ENCODE measurements at regions not wholly inside any gene's neighbourhood (a gene's known extent, or its start where the extent isn't known, plus 50 kb on each side); places are given as distances from the start of the nearest gene placed in this dataset.

DNA sequence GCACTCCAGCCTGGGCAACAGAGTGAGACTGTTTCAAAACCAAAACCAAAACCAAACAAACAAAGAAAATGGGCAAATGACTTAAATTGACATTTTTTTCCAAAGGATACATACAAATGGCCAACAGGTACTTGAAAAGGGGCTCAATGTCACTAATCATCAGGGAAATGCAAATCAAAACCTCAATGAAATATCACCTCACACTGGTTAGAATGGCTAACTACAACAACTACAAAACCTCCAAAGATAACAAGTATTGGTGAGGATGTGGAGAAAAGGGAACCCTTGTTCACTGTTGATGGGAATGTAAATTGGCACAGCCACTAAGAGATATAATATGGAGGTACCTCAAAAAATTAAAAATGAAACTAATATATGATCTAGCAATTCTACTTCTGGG lies 213.2 kb upstream of the HS6ST1 start:
- Histone ChIP-seq H3K36me3 (ENCODE audit: control insufficient read depth, insufficient read depth, low read length) (no peaks in the 10 kb centered on the region), H3K4me1 (ENCODE audit: control insufficient read depth, insufficient read depth, low read length, poor library complexity, severe bottlenecking) (peaks cover 13% of the 10 kb centered on the region), H3K4me3 (ENCODE audit: extremely low read depth, insufficient read depth, low read length, poor library complexity, severe bottlenecking) (no peak overlapping the region), H3K9me3 (ENCODE audit: control insufficient read depth, low read length) (no peaks in the 10 kb centered on the region), H3K27ac (ENCODE audit: low read depth, low read length, severe bottlenecking) (no peak overlapping the region)

GRCh38 chr2:128533101-128533500 lies 214.4 kb upstream of the HS6ST1 start:
- Histone ChIP-seq H3K4me3 (ENCODE audit: extremely low read depth, insufficient read depth, low read length, poor library complexity, severe bottlenecking) (no peak overlapping the region), H3K9me3 (ENCODE audit: control insufficient read depth, low read length) (no peaks in the 10 kb centered on the region), H3K36me3 (ENCODE audit: control insufficient read depth, insufficient read depth, low read length) (no peaks in the 10 kb centered on the region), H3K27ac (ENCODE audit: low read depth, low read length, severe bottlenecking) (no peak overlapping the region), H3K4me1 (ENCODE audit: control insufficient read depth, insufficient read depth, low read length, poor library complexity, severe bottlenecking) (peaks cover 21% of the 10 kb centered on the region)
- 70% methylated on average over 1 of the region's 1 CpG; no CpG with 5 or more reads in 1 of the 2 experiments for WGBS, 2 experiments (ENCODE audit: insufficient coverage in 2 of 2)

GRCh38 chr2:128534688-128535392 lies 216.2 kb upstream of the HS6ST1 start:
- Histone ChIP-seq H3K9me3 (ENCODE audit: control insufficient read depth, low read length) (no peaks in the 10 kb centered on the region), H3K27ac (ENCODE audit: low read depth, low read length, severe bottlenecking) (no peak overlapping the region), H3K4me1 (ENCODE audit: control insufficient read depth, insufficient read depth, low read length, poor library complexity, severe bottlenecking) (peaks cover 21% of the 10 kb centered on the region), H3K4me3 (ENCODE audit: extremely low read depth, insufficient read depth, low read length, poor library complexity, severe bottlenecking) (no peak overlapping the region), H3K36me3 (ENCODE audit: control insufficient read depth, insufficient read depth, low read length) (no peaks in the 10 kb centered on the region)
- WGBS, 2 experiments (ENCODE audit: insufficient coverage in 2 of 2) = 92 to 95% methylated on average over 2 to 4 of the region's 4 CpGs

GRCh38 chr2:128535953-128536352 lies 217.3 kb upstream of the HS6ST1 start:
- no peaks in the 10 kb centered on the region for H3K36me3 ChIP-seq (ENCODE audit: control insufficient read depth, insufficient read depth, low read length)
- H3K4me3 ChIP-seq (ENCODE audit: extremely low read depth, insufficient read depth, low read length, poor library complexity, severe bottlenecking) = no peak overlapping the region
- peak overlapping the region; percentile 87 for H3K27ac ChIP-seq (ENCODE audit: low read depth, low read length, severe bottlenecking)
- H3K9me3 ChIP-seq (ENCODE audit: control insufficient read depth, low read length) = no peaks in the 10 kb centered on the region
- 61 to 65% methylated on average over 2 to 6 of the region's 8 CpGs for WGBS, 2 experiments (ENCODE audit: insufficient coverage in 2 of 2)
- H3K4me1 ChIP-seq (ENCODE audit: control insufficient read depth, insufficient read depth, low read length, poor library complexity, severe bottlenecking) = peaks cover 21% of the 10 kb centered on the region

- no peaks in the 10 kb centered on the region for H3K36me3 ChIP-seq (ENCODE audit: control insufficient read depth, insufficient read depth, low read length)
- 41 to 48% methylated on average over 12 to 14 of the region's 14 CpGs for WGBS, 2 experiments (ENCODE audit: insufficient coverage in 2 of 2)
- H3K4me3 ChIP-seq (ENCODE audit: extremely low read depth, insufficient read depth, low read length, poor library complexity, severe bottlenecking) = no peak overlapping the region
- peaks cover 21% of the 10 kb centered on the region for H3K4me1 ChIP-seq (ENCODE audit: control insufficient read depth, insufficient read depth, low read length, poor library complexity, severe bottlenecking)
- no peaks in the 10 kb centered on the region for H3K9me3 ChIP-seq (ENCODE audit: control insufficient read depth, low read length)
- H3K27ac ChIP-seq (ENCODE audit: low read depth, low read length, severe bottlenecking) = peak overlapping the region; percentile 86
Observed at GRCh38 chr2:128536925-128537620, 218.4 kb upstream of the HS6ST1 start.

DNA sequence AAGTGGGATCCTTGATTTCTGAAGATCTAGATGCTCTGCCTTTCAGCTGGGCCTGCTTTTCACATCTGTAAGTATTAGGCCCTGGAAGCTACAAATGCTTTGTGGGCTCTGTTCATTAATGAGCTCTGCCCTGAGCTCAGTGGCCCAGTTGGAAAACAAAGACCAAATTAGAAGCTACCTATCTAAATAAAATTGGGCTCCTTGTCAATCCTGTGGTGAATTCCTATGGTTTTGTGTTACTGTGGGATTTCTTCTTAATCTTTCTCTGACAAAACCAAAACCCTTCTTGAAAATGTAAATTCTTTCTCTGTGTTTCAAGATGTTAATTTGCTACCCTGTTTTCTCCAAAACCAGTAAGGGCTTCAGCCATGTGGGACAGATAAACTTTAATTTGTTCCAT lies 219.0 kb upstream of the HS6ST1 start:
- Histone ChIP-seq H3K4me3 (ENCODE audit: extremely low read depth, insufficient read depth, low read length, poor library complexity, severe bottlenecking) (no peak overlapping the region), H3K36me3 (ENCODE audit: control insufficient read depth, insufficient read depth, low read length) (no peaks in the 10 kb centered on the region), H3K27ac (ENCODE audit: low read depth, low read length, severe bottlenecking) (peak overlapping the region; percentile 86), H3K9me3 (ENCODE audit: control insufficient read depth, low read length) (no peaks in the 10 kb centered on the region), H3K4me1 (ENCODE audit: control insufficient read depth, insufficient read depth, low read length, poor library complexity, severe bottlenecking) (peaks cover 21% of the 10 kb centered on the region)

DNA sequence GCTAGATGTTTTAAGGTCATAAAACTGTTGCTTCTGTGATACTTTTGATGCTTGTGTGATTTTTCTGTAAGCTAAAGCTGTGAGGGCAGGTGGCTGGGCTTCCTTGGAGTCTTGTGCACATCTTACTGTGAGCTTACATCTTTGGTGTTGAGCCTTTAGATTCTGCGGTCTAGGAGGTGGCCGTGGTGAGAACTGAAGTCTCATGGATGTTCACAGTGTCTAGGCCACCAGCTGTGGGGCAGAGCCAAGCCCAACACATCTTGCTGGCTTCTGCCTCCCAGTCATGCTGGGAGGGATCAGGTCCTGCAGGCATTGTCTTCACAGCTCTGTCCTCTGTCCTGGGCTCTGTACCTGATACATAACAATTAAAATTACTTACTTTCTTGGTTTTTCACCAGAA lies 219.7 kb upstream of the HS6ST1 start:
- Histone ChIP-seq H3K9me3 (ENCODE audit: control insufficient read depth, low read length) (no peaks in the 10 kb centered on the region), H3K4me1 (ENCODE audit: control insufficient read depth, insufficient read depth, low read length, poor library complexity, severe bottlenecking) (peaks cover 21% of the 10 kb centered on the region), H3K27ac (ENCODE audit: low read depth, low read length, severe bottlenecking) (no peak overlapping the region), H3K36me3 (ENCODE audit: control insufficient read depth, insufficient read depth, low read length) (no peaks in the 10 kb centered on the region), H3K4me3 (ENCODE audit: extremely low read depth, insufficient read depth, low read length, poor library complexity, severe bottlenecking) (no peak overlapping the region)
- WGBS, 2 experiments (ENCODE audit: insufficient coverage in 2 of 2) = 100% methylated on average over 2 of the region's 2 CpGs

DNA sequence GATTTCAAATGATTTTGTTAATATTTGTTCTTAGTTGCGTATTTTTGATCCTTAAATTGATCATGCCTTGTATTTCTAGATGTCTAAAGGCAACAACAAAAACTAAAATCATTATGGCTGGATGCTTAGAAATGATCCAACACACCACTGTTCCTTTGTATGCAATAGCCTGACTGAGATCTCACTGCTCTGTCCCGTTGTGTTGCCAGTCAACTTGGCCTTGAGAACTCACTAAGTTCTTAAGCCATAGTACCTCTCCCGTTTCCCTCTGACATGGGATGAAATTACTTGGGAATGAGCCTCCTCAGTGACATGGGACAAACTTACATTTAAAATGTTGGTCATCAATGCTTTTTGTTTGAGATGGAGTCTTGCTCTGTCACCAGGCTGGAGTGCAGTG lies 222.0 kb upstream of the HS6ST1 start:
- Histone ChIP-seq H3K4me1 (ENCODE audit: control insufficient read depth, insufficient read depth, low read length, poor library complexity, severe bottlenecking) (peaks cover 14% of the 10 kb centered on the region), H3K27ac (ENCODE audit: low read depth, low read length, severe bottlenecking) (no peak overlapping the region), H3K4me3 (ENCODE audit: extremely low read depth, insufficient read depth, low read length, poor library complexity, severe bottlenecking) (no peak overlapping the region), H3K9me3 (ENCODE audit: control insufficient read depth, low read length) (no peaks in the 10 kb centered on the region), H3K36me3 (ENCODE audit: control insufficient read depth, insufficient read depth, low read length) (no peaks in the 10 kb centered on the region)
- WGBS, 2 experiments (ENCODE audit: insufficient coverage in 2 of 2) = 60 to 100% methylated on average over 1 of the region's 3 CpGs

GRCh38 chr2:128541448-128541847 lies 222.8 kb upstream of the HS6ST1 start:
- 79% methylated on average over 2 of the region's 2 CpGs; no CpG with 5 or more reads in 1 of the 2 experiments for WGBS, 2 experiments (ENCODE audit: insufficient coverage in 2 of 2)

GRCh38 chr2:128543036-128543435 lies 224.4 kb upstream of the HS6ST1 start:
- WGBS, 2 experiments (ENCODE audit: insufficient coverage in 2 of 2) = 83 to 100% methylated on average over 1 to 2 of the region's 3 CpGs
- no peaks in the 10 kb centered on the region for H3K9me3 ChIP-seq (ENCODE audit: control insufficient read depth, low read length)
- no peaks in the 10 kb centered on the region for H3K4me1 ChIP-seq (ENCODE audit: control insufficient read depth, insufficient read depth, low read length, poor library complexity, severe bottlenecking)
- no peaks in the 10 kb centered on the region for H3K36me3 ChIP-seq (ENCODE audit: control insufficient read depth, insufficient read depth, low read length)
- no peak overlapping the region for H3K27ac ChIP-seq (ENCODE audit: low read depth, low read length, severe bottlenecking)
- no peak overlapping the region for H3K4me3 ChIP-seq (ENCODE audit: extremely low read depth, insufficient read depth, low read length, poor library complexity, severe bottlenecking)

More at GRCh38 chr2:128541448-128541847, 222.8 kb upstream of the HS6ST1 start:
- Histone ChIP-seq H3K27ac (ENCODE audit: low read depth, low read length, severe bottlenecking) (no peak overlapping the region), H3K4me3 (ENCODE audit: extremely low read depth, insufficient read depth, low read length, poor library complexity, severe bottlenecking) (no peak overlapping the region), H3K36me3 (ENCODE audit: control insufficient read depth, insufficient read depth, low read length) (no peaks in the 10 kb centered on the region), H3K9me3 (ENCODE audit: control insufficient read depth, low read length) (no peaks in the 10 kb centered on the region), H3K4me1 (ENCODE audit: control insufficient read depth, insufficient read depth, low read length, poor library complexity, severe bottlenecking) (peaks cover 9% of the 10 kb centered on the region)

GRCh38 chr2:128543646-128544045 lies 225.0 kb upstream of the HS6ST1 start:
- Histone ChIP-seq H3K4me3 (ENCODE audit: extremely low read depth, insufficient read depth, low read length, poor library complexity, severe bottlenecking) (no peak overlapping the region), H3K9me3 (ENCODE audit: control insufficient read depth, low read length) (no peaks in the 10 kb centered on the region), H3K36me3 (ENCODE audit: control insufficient read depth, insufficient read depth, low read length) (no peaks in the 10 kb centered on the region), H3K4me1 (ENCODE audit: control insufficient read depth, insufficient read depth, low read length, poor library complexity, severe bottlenecking) (no peaks in the 10 kb centered on the region), H3K27ac (ENCODE audit: low read depth, low read length, severe bottlenecking) (no peak overlapping the region)
- WGBS, 2 experiments (ENCODE audit: insufficient coverage in 2 of 2) = 64 to 69% methylated on average over 8 to 9 of the region's 10 CpGs
